Caco-2 (cell line): ENCODE measurements at regions not wholly inside any gene's neighbourhood (a gene's known extent, or its start where the extent isn't known, plus 50 kb on each side); places are given as distances from the start of the nearest gene placed in this dataset.

Experiments used
- BruUV-seq: library from RNA; stranded (reverse); fragments of 400-500 nt; replicated peaks from 2 replicates; lab custom pipeline; 2021; lab: Mats Ljungman, UMichigan
- CTCF ChIA-PET: fragments of 300-600 bp; sonication (Branson Sonifier 250); formaldehyde crosslinking; loops from one replicate; lab custom pipeline; 2022; ENCODE audit warnings: antibody characterized with exemption; lab: Charles Lee
- POLR2A ChIA-PET: fragments of 300-600 bp; sonication (Branson Sonifier 250); formaldehyde crosslinking; loops from one replicate; lab custom pipeline; 2022; ENCODE audit warnings: antibody characterized with exemption; lab: Charles Lee
- DNase-seq, 2 experiments: peaks; one replicate each; pipeline versions ENCODE4 v3.0.0 to v3.0.0-alpha.2; 2020 to 2022
- H3K27me3 ChIP-seq: replicated peaks from 2 replicates; pipeline ENCODE4 v1.6.0; 2011; ENCODE audit warnings: low read length; ENCODE audit not compliant: control insufficient read depth, insufficient read depth
- H3K36me3 ChIP-seq: 2 replicates; pipeline ENCODE4 v1.5.1; 2011; ENCODE audit warnings: low read length; ENCODE audit not compliant: control insufficient read depth, insufficient read depth
- H3K4me1 ChIP-seq: fragments of 250-450 bp; sonication (Bioruptor Pico); 2 replicates; pipeline ENCODE4 v1.5.1; 2020; ENCODE audit warnings: mild to moderate bottlenecking
- H3K4me3 ChIP-seq: 2 replicates; pipeline ENCODE4 v1.5.1; 2011; ENCODE audit warnings: low read depth, mild to moderate bottlenecking, control low read depth, low read length
- H3K9me3 ChIP-seq: fragments of 250-450 bp; sonication (Bioruptor Pico); 2 replicates; pipeline ENCODE4 v1.5.1; 2020; ENCODE audit warnings: mild to moderate bottlenecking, moderate library complexity
- H3K27ac Mint-ChIP-seq: one replicate; pipeline ENCODE4 v1.8.0; 2022; ENCODE audit warnings: mixed read lengths; ENCODE audit not compliant: unreplicated experiment
- H3K27me3 Mint-ChIP-seq: one replicate; pipeline ENCODE4 v1.8.0; 2022; ENCODE audit warnings: mixed read lengths; ENCODE audit not compliant: insufficient read depth, unreplicated experiment
- H3K36me3 Mint-ChIP-seq: one replicate; pipeline ENCODE4 v1.8.0; 2022; ENCODE audit warnings: mild to moderate bottlenecking, mixed read lengths; ENCODE audit not compliant: insufficient read depth, unreplicated experiment
- H3K4me1 Mint-ChIP-seq: one replicate; pipeline ENCODE4 v1.8.0; 2022; ENCODE audit warnings: low read depth, mixed read lengths; ENCODE audit not compliant: unreplicated experiment
- H3K4me3 Mint-ChIP-seq: one replicate; pipeline ENCODE4 v1.8.0; 2022; ENCODE audit warnings: mild to moderate bottlenecking, moderate library complexity, mixed read lengths; ENCODE audit not compliant: unreplicated experiment
- H3K9me3 Mint-ChIP-seq: one replicate; pipeline ENCODE4 v1.8.0; 2022; ENCODE audit warnings: mixed read lengths; ENCODE audit not compliant: unreplicated experiment
- CTCF ChIP-seq, 2 experiments: fragments of 200-600 bp in 1 of 2; IDR thresholded peaks; 1 replicate in 1 of 2; 2 replicates in 1 of 2; pipeline versions ENCODE4 v1.5.1 to v1.8.0; 2011 to 2022; ENCODE audit warnings: antibody characterized with exemption in 1 of 2, control low read depth in 1 of 2, inconsistent platforms in 1 of 2, low read depth in 1 of 2, low read length in 1 of 2, mild to moderate bottlenecking in 1 of 2, moderate library complexity in 1 of 2; ENCODE audit not compliant: insufficient read depth in 1 of 2, severe bottlenecking in 1 of 2, unreplicated experiment in 1 of 2
- intact Hi-C: fragments of 100-400 bp; cut with micrococcal nuclease; formaldehyde crosslinking; loops from one replicate; pipeline ENCODE4 v1.10.0; 2022; ENCODE audit not compliant: unreplicated experiment

- Mint-ChIP-seq H3K4me1 (no peaks in the 10 kb centered on the region), H3K27me3 (no peaks in the 10 kb centered on the region), H3K9me3 (no peaks in the 10 kb centered on the region), H3K27ac (no peak overlapping the region), H3K36me3 (no peaks in the 10 kb centered on the region), H3K4me3 (no peak overlapping the region)
- Histone ChIP-seq H3K4me1 (no peaks in the 10 kb centered on the region), H3K36me3 (no peaks in the 10 kb centered on the region), H3K9me3 (no peaks in the 10 kb centered on the region), H3K4me3 (no peak overlapping the region), H3K27me3 (no peaks in the 10 kb centered on the region)
- POLR2A ChIA-PET: no interaction called here
- TF ChIP-seq CTCF (IDR thresholded peaks at IDR 0.05; ENCODE audit: insufficient read depth in 1 of 2, low read depth in 1 of 2, low read length in 1 of 2, severe bottlenecking in 1 of 2, unreplicated experiment in 1 of 2): no peak
- intact Hi-C loops: no loop called here
- CTCF ChIA-PET: no interaction called here
- no TSS peak for BruUV-seq
- no peak for DNase-seq
Measured at GRCh38 chrX:26574234-26574633, 358.3 kb downstream of the MAGEB5 start.

- Histone ChIP-seq H3K4me3 (no peak overlapping the region), H3K27me3 (no peaks in the 10 kb centered on the region), H3K4me1 (no peaks in the 10 kb centered on the region), H3K36me3 (no peaks in the 10 kb centered on the region), H3K9me3 (no peaks in the 10 kb centered on the region)
- ChIA-PET POLR2A (interaction anchor here (0.6 kb wide), 1 partner anchor 255 kb away, joined by 4 read pairs; no protein-coding TSS in a partner anchor), CTCF (no interaction called here)
- no peak for TF ChIP-seq CTCF (IDR thresholded peaks at IDR 0.05; ENCODE audit: insufficient read depth in 1 of 2, low read depth in 1 of 2, low read length in 1 of 2, severe bottlenecking in 1 of 2, unreplicated experiment in 1 of 2)
- H3K4me3 Mint-ChIP-seq: no peak overlapping the region
- intact Hi-C loops: no loop called here
- no peaks in the 10 kb centered on the region for H3K27me3 Mint-ChIP-seq
- no peak for DNase-seq
- no TSS peak for BruUV-seq
- H3K4me1 Mint-ChIP-seq: no peaks in the 10 kb centered on the region
- H3K36me3 Mint-ChIP-seq: no peaks in the 10 kb centered on the region
- no peaks in the 10 kb centered on the region for H3K9me3 Mint-ChIP-seq
- no peak overlapping the region for H3K27ac Mint-ChIP-seq
Measured at GRCh38 chrX:26562156-26562555, 346.2 kb downstream of the MAGEB5 start.

GRCh38 chrX:26559855-26560254, 343.9 kb downstream of the MAGEB5 start:
- POLR2A ChIA-PET: no interaction called here
- H3K4me3 Mint-ChIP-seq: no peak overlapping the region
- no peaks in the 10 kb centered on the region for H3K4me1 ChIP-seq
- no peak for TF ChIP-seq CTCF (IDR thresholded peaks at IDR 0.05; ENCODE audit: insufficient read depth in 1 of 2, low read depth in 1 of 2, low read length in 1 of 2, severe bottlenecking in 1 of 2, unreplicated experiment in 1 of 2)
- no peaks in the 10 kb centered on the region for H3K27me3 Mint-ChIP-seq
- CTCF ChIA-PET: no interaction called here
- H3K36me3 ChIP-seq: no peaks in the 10 kb centered on the region
- H3K4me3 ChIP-seq: no peak overlapping the region
- DNase-seq: no peak
- no peaks in the 10 kb centered on the region for H3K4me1 Mint-ChIP-seq
- no TSS peak for BruUV-seq
- no peak overlapping the region for H3K27ac Mint-ChIP-seq
- H3K27me3 ChIP-seq: no peaks in the 10 kb centered on the region
- intact Hi-C loops: no loop called here
- no peaks in the 10 kb centered on the region for H3K36me3 Mint-ChIP-seq
- H3K9me3 ChIP-seq: no peaks in the 10 kb centered on the region
- no peaks in the 10 kb centered on the region for H3K9me3 Mint-ChIP-seq
